GM06990 (cell line): ENCODE measurements at regions not wholly inside any gene's neighbourhood (a gene's known extent, or its start where the extent isn't known, plus 50 kb on each side); places are given as distances from the start of the nearest gene placed in this dataset.

ENCODE experiments used
- DNase-seq: peaks from one replicate; pipeline ENCODE4 v3.0.0-alpha.2; 2011; ENCODE audit not compliant: insufficient read length; ENCODE audit errors: extremely low read depth
- H3K27me3 ChIP-seq: replicated peaks from 2 replicates; pipeline ENCODE4 v1.6.0; 2011; ENCODE audit warnings: low read length; ENCODE audit not compliant: control insufficient read depth, insufficient read depth
- H3K36me3 ChIP-seq: 2 replicates; pipeline ENCODE4 v1.5.1; 2011; ENCODE audit warnings: low read length; ENCODE audit not compliant: control insufficient read depth, insufficient read depth
- H3K4me3 ChIP-seq: replicated peaks from 2 replicates; pipeline ENCODE4 v1.5.1; 2011; ENCODE audit warnings: low read depth, mild to moderate bottlenecking, control low read depth, low read length
- TF ChIP-seq, protein P1 (sequence below): IDR thresholded peaks from 2 replicates; pipeline ENCODE4 v1.5.1; 2011; ENCODE audit warnings: low read length, control low read depth, mild to moderate bottlenecking, inconsistent platforms; ENCODE audit not compliant: insufficient read depth, poor library complexity, severe bottlenecking

DNA sequence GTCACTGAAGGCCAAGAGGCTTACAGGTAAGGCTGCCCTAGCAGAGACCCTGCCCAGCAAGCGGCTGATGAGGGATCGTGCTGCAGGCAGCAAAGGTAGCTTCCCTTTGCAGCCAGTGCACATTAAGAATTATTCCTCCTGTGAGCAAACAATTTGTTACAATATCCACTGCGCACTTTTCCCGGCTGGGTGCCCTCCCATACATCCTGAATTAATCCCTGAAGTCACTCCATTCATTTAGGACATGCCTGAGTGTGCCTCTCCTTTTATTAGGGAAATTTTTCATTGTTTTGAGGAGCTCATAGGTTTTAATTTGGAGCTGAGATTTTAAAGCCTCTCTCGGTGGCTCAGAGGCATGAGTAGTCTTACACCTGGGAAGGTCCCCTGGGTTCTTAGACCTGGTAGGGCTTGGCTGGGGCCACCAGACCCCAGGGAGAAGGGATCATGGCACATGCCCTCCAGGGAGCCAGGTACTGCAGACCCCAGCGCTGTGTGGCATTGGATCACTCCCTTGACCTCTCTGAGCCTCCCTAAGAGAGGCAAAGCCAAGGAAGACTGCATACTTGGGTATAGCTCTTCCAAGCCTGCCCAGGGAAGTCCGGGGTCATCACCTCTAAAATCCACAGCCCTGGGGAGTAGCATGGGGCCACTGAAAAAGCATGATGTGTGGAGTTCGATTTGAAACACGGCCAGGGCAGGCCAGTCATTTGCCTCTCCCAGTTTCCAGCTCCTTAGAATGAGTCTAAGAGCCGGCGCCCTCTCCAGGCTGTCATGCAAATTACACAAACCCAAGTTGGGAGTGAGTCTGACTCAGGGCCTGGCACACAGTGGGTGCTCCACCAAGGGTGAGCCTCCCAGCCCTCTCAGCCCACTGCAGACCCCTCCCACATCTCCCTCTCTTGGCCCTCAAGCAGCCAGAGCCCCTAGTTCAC is 151.9 kb upstream of the LINGO1 start:
- DNase-seq, result no peak
- TF ChIP-seq, protein P1, sequence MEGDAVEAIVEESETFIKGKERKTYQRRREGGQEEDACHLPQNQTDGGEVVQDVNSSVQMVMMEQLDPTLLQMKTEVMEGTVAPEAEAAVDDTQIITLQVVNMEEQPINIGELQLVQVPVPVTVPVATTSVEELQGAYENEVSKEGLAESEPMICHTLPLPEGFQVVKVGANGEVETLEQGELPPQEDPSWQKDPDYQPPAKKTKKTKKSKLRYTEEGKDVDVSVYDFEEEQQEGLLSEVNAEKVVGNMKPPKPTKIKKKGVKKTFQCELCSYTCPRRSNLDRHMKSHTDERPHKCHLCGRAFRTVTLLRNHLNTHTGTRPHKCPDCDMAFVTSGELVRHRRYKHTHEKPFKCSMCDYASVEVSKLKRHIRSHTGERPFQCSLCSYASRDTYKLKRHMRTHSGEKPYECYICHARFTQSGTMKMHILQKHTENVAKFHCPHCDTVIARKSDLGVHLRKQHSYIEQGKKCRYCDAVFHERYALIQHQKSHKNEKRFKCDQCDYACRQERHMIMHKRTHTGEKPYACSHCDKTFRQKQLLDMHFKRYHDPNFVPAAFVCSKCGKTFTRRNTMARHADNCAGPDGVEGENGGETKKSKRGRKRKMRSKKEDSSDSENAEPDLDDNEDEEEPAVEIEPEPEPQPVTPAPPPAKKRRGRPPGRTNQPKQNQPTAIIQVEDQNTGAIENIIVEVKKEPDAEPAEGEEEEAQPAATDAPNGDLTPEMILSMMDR, result peak; percentile 64
- H3K36me3 ChIP-seq, result no peaks in the 10 kb centered on the region
- no peak overlapping the region for H3K4me3 ChIP-seq
- no peaks in the 10 kb centered on the region; the same call in none of the 2 replicates for H3K27me3 ChIP-seq

DNA sequence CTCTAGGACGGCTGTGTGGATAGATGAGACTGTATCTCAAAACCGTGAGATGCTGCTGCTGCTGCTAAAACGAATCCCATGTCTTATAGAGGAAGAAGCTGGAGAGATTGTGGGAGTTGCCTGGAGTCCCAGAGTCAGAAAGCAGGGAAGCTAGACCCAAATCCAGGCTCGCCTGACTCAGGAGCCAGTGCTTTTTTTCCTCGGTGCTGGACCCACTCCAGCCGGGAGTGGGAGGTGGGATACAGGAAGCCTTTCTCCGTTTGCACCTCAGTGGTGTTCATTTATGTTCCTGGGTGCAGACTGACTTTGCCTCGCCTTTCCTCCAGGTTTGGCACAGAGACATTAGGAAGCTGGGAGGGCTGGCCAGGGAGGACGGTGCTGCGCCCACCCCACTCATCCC is 150.9 kb upstream of the LINGO1 start:
- Histone ChIP-seq H3K27me3 (no peaks in the 10 kb centered on the region; the same call in 1 of the 2 replicates), H3K36me3 (no peaks in the 10 kb centered on the region)
- DNase-seq, result no peak

DNA sequence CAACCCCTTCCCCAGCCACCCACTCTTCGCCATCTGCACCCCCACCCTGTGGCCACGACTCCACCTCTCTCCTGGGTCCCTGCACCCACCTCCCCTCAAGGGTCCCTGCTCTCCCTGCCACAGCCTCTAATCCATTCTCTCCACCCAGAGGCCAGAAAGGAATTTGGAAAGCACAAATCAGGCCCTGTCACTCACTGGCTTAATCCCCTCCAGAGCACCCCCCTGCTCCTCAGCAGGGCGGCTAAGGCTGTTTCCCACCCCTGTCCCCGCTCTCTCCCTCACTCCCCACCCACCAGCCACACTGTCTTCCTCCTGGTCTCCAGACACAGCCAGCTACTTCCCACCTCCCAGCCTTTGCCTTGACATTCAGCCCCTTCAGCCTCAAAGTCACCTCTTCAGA is 150.0 kb upstream of the LINGO1 start:
- DNase-seq, result no peak
- no peaks in the 10 kb centered on the region; the same call in 1 of the 2 replicates for H3K27me3 ChIP-seq
- H3K36me3 ChIP-seq, result no peaks in the 10 kb centered on the region
- H3K4me3 ChIP-seq, result no peak overlapping the region
- TF ChIP-seq, protein P1, result no peak

More for the DNA sequence above, 150.9 kb upstream of the LINGO1 start:
- TF ChIP-seq, protein P1, result no peak
- no peak overlapping the region for H3K4me3 ChIP-seq

DNA sequence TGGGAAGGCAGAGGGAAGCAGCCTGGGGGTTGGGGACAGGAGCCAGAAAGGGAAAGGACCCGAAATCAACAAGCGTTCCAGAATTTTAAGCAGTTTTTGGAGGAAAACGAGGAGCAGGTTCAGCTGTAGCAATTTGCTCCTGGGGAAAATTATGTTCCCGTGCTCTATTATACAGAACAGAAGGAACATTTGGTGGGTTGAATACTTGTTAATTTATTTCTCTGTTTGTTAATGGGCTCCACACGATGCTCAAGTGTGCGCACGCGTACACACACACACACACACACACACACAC is 149.2 kb upstream of the LINGO1 start:
- TF ChIP-seq, protein P1, result no peak
- H3K4me3 ChIP-seq, result no peak overlapping the region
- DNase-seq, result no peak

DNA sequence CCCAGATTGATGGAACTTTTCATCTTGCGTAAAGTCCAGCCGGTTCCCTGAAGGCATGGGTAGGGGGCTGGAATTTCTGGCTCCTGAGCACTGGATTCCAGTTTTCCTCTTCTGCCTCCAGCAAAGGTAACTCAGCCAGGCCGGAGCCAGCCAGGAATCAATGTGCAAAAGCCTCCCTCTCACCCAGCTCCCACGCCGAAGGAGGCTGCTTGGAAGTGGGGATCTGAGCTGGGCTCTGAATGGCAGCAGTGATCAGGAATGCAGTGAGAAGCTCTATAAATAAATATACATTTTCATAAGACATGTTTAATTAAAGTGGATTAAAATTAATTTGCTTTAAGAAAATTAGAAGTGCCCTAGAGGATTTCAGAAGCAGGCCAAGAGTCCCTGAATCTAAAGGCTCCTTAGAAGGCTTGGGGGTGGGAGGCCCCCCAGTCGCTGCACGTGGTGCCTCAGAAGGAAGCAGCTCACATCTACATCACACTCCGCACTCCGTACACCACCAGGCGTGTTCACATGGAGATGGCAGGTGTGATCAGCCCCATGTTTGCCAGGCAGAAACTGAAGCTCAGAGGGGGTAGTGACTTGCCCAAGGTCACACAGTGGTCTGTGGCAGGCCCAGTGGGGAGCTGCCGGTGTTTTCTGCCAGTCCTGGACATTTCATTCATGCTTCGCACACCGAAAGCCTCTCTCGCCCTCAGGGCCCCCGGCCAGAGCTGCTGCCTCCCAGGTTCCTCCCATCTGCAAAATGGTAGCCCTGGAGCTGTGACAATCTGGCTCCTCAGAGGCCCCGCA is 148.6 kb upstream of the LINGO1 start:
- Histone ChIP-seq H3K4me3 (no peak overlapping the region), H3K36me3 (no peaks in the 10 kb centered on the region), H3K27me3 (no peaks in the 10 kb centered on the region; the same call in 1 of the 2 replicates)
- DNase-seq, result no peak
- TF ChIP-seq, protein P1, result no peak

More for the DNA sequence above, 149.2 kb upstream of the LINGO1 start:
- no peaks in the 10 kb centered on the region; the same call in 1 of the 2 replicates for H3K27me3 ChIP-seq
- H3K36me3 ChIP-seq, result no peaks in the 10 kb centered on the region
